ENCODE measurements at regions not wholly inside any gene's neighbourhood (a gene's known extent, or its start where the extent isn't known, plus 50 kb on each side); places are given as distances from the start of the nearest gene placed in this dataset.

GRCh38 chr7:128164955-128165670 lies 76.0 kb upstream of the LEP start:
- 82 to 83% methylated on average over 6 of the region's 6 CpGs for WGBS, 2 donors
- Histone ChIP-seq H3K27ac (no peak overlapping the region), H3K36me3 (no peaks in the 10 kb centered on the region), H3K4me1 (peaks cover 6 to 26% (median 19%) of the 10 kb centered on the region in 9 donors), H3K4me3 (no peak overlapping the region), H3K9me3 (no peaks in the 10 kb centered on the region), H3K27me3 (peaks cover 12 to 98% (median 90%) of the 10 kb centered on the region in 7 donors)
- intact Hi-C loops (cut with DNase I), result no loop called here
- ATAC-seq, result no peak
- no peak for TF ChIP-seq CTCF (IDR thresholded peaks at IDR 0.05)
- no peak for DNase-seq

DNA sequence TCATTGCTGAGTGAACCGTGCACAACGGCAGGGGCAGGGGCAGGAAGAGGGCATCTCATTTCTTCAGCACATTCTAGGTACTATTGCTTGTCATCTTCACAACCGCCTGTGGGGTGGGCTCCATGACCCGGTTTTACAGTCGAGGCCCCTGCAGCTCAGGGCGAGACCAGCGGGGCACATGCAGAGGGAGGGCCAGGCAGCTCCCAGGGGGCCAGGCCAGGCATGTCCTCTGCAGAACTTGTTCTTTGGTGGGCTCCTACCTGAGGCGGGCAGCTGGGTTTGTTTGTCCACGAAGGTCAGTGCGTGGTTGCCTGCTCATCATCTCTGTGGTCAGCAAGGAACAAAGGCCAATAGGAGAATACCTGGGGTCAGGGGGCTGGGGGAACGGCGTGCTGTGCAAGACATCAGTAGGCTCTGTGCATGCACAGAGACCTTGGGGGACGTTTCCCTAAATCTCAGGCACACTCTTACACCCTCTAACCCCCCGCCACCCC lies 75.1 kb upstream of the LEP start:
- 15 to 19% methylated on average over 14 of the region's 14 CpGs for WGBS, 2 donors
- ATAC-seq (no peak), DNase-seq (no peak)
- Histone ChIP-seq H3K4me3 (no peak overlapping the region), H3K36me3 (no peaks in the 10 kb centered on the region), H3K4me1 (peaks cover 6 to 26% (median 19%) of the 10 kb centered on the region in 9 donors), H3K27ac (no peak overlapping the region), H3K9me3 (no peaks in the 10 kb centered on the region), H3K27me3 (peaks cover 15 to 98% (median 92%) of the 10 kb centered on the region in 7 donors)
- intact Hi-C loops (cut with DNase I), result no loop called here
- no peak for TF ChIP-seq CTCF (IDR thresholded peaks at IDR 0.05)

DNA sequence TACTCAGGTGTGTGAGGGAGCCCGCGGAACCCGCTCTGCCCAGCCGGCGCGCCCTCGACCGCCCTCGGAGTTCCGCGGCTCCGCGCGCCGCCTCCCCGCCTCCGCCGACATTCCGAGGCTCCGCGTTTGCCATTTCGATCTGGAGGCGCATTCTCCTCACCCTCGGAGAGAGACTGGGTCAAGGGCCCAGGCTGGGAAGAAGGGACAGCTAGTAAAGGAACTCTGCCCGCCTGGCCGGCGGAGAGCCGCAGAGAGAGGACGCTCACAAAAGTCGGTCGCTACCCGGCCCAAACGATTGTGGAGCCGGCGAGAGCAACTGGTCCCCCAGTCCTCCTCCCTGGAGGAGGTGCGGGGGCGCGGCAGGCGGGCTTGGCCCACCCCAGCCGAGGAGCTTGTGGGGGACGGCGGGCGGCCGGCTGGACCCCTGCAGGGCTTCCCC lies 74.5 kb upstream of the LEP start:
- Histone ChIP-seq H3K36me3 (no peaks in the 10 kb centered on the region), H3K9me3 (no peaks in the 10 kb centered on the region), H3K4me1 (peaks cover 6 to 26% (median 19%) of the 10 kb centered on the region in 9 donors), H3K4me3 (peak overlapping the region; percentile 14 to 53 (median 45)), H3K27ac (no peak overlapping the region), H3K27me3 (peaks cover 15 to 100% (median 96%) of the 10 kb centered on the region in 7 donors)
- ATAC-seq (peak in 1 of 8 donors; percentile 32), DNase-seq (no peak)
- WGBS, 2 donors, result 0 to 2% methylated on average over 44 of the region's 44 CpGs
- no peak for TF ChIP-seq CTCF (IDR thresholded peaks at IDR 0.05)
- intact Hi-C loops (cut with DNase I), result no loop called here

DNA sequence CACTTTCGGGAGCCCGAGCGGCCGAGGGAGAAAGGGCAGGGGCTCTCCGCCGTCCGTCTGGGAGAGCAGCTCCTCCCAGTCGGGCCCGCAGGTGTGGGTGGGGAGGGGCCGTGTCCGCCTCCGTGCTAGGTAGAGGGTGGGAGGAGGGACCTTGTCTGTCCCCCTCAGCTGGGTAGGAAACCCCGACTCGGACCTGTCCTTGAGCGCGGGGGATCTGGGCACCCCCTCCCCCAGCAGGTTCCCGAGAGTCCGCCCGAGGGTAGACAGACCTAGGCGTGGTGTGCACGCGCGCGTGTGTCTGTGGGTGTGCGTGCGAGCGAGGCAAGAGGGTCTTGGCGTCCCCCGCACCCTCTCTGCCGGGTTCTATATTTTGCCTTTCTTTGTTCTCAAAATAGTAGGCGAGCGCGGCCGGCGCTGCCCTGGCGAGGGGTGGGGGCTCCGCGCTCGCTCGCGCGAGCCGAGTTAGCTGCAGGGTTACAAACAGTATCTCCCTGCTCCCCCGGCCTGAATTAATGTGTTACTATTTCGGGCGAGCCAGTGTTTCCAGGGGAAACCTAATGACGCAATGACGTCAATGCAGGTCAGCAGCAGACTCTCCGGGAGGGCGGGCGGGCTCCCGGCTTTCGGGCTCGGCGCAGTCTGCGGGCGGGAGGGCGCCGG lies 73.9 kb upstream of the LEP start:
- intact Hi-C loops (cut with DNase I), result no loop called here
- peak overlapping the region; percentile 14 to 53 (median 45) for H3K4me3 ChIP-seq
- WGBS, 2 donors, result 0% methylated on average over 55 to 59 of the region's 59 CpGs
- H3K27ac ChIP-seq, result no peak overlapping the region
- no peaks in the 10 kb centered on the region for H3K9me3 ChIP-seq
- TF ChIP-seq CTCF (IDR thresholded peaks at IDR 0.05), result no peak
- peaks cover 6 to 26% (median 19%) of the 10 kb centered on the region in 9 donors for H3K4me1 ChIP-seq
- H3K36me3 ChIP-seq, result no peaks in the 10 kb centered on the region
- H3K27me3 ChIP-seq, result peaks cover 15 to 100% (median 99%) of the 10 kb centered on the region in 7 donors
- DNase-seq (no peak), ATAC-seq (peak in 6 of 8 donors; percentile 15 to 53 (median 37))

Data from heart right ventricle (tissue), 16 donors.